K562 (cell line): ENCODE measurements at regions not wholly inside any gene's neighbourhood (a gene's known extent, or its start where the extent isn't known, plus 50 kb on each side); places are given as distances from the start of the nearest gene placed in this dataset.

ENCODE experiments used
- ATAC-seq: fragments of 200-7000 bp; cut with Tn5 transposase; 3 replicates; pipeline ENCODE4 v1.9.1; 2020; ENCODE audit warnings: moderate library complexity
- BruUV-seq: library from RNA; stranded (reverse); fragments of 400-500 nt; replicated peaks from 2 replicates; lab custom pipeline; 2021; lab: Mats Ljungman, UMichigan
- CTCF ChIA-PET: fragments of 300-600 bp; formaldehyde crosslinking; extraction: SDS; loops from one replicate; lab custom pipeline; 2021; ENCODE audit warnings: low intra/inter-chr PET ratio; lab: Yijun Ruan, JAX
- POLR2A ChIA-PET: fragments of 300-600, 350-650 bp; sonication (Branson Sonifier 250); formaldehyde crosslinking; extraction: SDS; loops from one replicate; lab custom pipeline; 2021; ENCODE audit warnings: antibody characterized with exemption, inconsistent platforms; lab: Yijun Ruan, JAX
- DNase-seq, 4 experiments: peaks; one replicate each; pipeline versions ENCODE4 v3.0.0 to v3.0.0-alpha.2; 2011 to 2018; ENCODE audit warnings: low spot score in 3 of 4, mixed read lengths in 3 of 4; ENCODE audit errors: extremely low read depth in 1 of 4
- FAIRE-seq: peaks from 2 replicates; lab custom pipeline; 2011; peaks lifted over from hg19 to GRCh38; lab: Jason Lieb, UNC
- H2AFZ ChIP-seq: 2 replicates; pipeline ENCODE4 v1.6.0; 2011; ENCODE audit warnings: low read depth, low read length, control low read depth, inconsistent platforms
- H3K27ac ChIP-seq: fragments of 200-600 bp; 3 replicates; pipeline ENCODE4 v1.8.0; 2011; ENCODE audit warnings: low read depth, mild to moderate bottlenecking, control low read depth, inconsistent platforms, low read length, moderate library complexity, mixed read lengths; ENCODE audit errors: extremely low read depth
- H3K27me3 ChIP-seq, 2 experiments: fragments of 300-600 bp in 1 of 2; 2 replicates in 1 of 2; 3 replicates in 1 of 2; pipeline versions ENCODE4 v1.6.0 to v1.8.0; 2011; ENCODE audit warnings: inconsistent platforms in 2 of 2, low read length in 2 of 2, mild to moderate bottlenecking in 1 of 2, mixed read lengths in 1 of 2, moderate library complexity in 1 of 2; ENCODE audit not compliant: control insufficient read depth in 2 of 2, insufficient read depth in 2 of 2
- H3K36me3 ChIP-seq: fragments of 300-600 bp; 3 replicates; pipeline ENCODE4 v1.8.0; 2011; ENCODE audit warnings: mild to moderate bottlenecking, low read length, inconsistent platforms; ENCODE audit not compliant: control insufficient read depth, insufficient read depth
- H3K4me1 ChIP-seq, 2 experiments: fragments of 200-600 bp in 1 of 2; replicated peaks in 1 of 2; 2 replicates in 1 of 2; 3 replicates in 1 of 2; pipeline versions ENCODE4 v1.5.1 to v1.8.0; 2011; ENCODE audit warnings: inconsistent platforms in 2 of 2, low read length in 2 of 2, mild to moderate bottlenecking in 1 of 2, mixed read lengths in 1 of 2, moderate library complexity in 1 of 2; ENCODE audit not compliant: control insufficient read depth in 2 of 2, insufficient read depth in 2 of 2
- H3K4me2 ChIP-seq: 2 replicates; pipeline ENCODE4 v1.6.1; 2011; ENCODE audit warnings: low read length, control low read depth, inconsistent platforms, mixed read lengths; ENCODE audit not compliant: insufficient read depth
- H3K4me3 ChIP-seq: fragments of 200-600 bp; sonication (generic), shearing (Covaris generic); 2 replicates; pipeline ENCODE4 v1.5.1; 2016; ENCODE audit warnings: control low read depth, inconsistent platforms
- H3K79me2 ChIP-seq: fragments of 200-600 bp; 3 replicates; pipeline ENCODE4 v1.8.0; 2011; ENCODE audit warnings: low read length, inconsistent platforms; ENCODE audit not compliant: control insufficient read depth, insufficient read depth
- H3K9ac ChIP-seq, 2 experiments: 2 replicates each; pipeline versions ENCODE4 v1.6.0 to v1.6.1; 2011; ENCODE audit warnings: low read depth in 2 of 2, low read length in 2 of 2, control low read depth in 1 of 2, inconsistent platforms in 1 of 2, mild to moderate bottlenecking in 1 of 2, mixed read lengths in 1 of 2; ENCODE audit not compliant: insufficient read depth in 1 of 2
- H3K9me1 ChIP-seq: one replicate; pipeline ENCODE4 v1.6.0; 2011; ENCODE audit warnings: inconsistent platforms, mild to moderate bottlenecking, low read length, moderate library complexity; ENCODE audit not compliant: control insufficient read depth, insufficient read depth
- H3K9me3 ChIP-seq: replicated peaks from 2 replicates; pipeline ENCODE4 v1.5.1; 2011; ENCODE audit warnings: low read depth, low read length, inconsistent platforms; ENCODE audit not compliant: control insufficient read depth, insufficient read depth
- H4K20me1 ChIP-seq: replicated peaks from 2 replicates; pipeline ENCODE4 v1.6.1; 2011; ENCODE audit warnings: low read length, inconsistent platforms, mixed read lengths; ENCODE audit not compliant: control insufficient read depth, insufficient read depth
- BHLHE40 ChIP-seq: IDR thresholded peaks from 2 replicates; pipeline ENCODE4 v1.6.1; 2011; ENCODE audit warnings: low read length, improper control_type of control experiment
- ZNF12 ChIP-seq: sonication (generic); formaldehyde crosslinking; IDR thresholded peaks from 2 replicates; pipeline ENCODE4 v1.4.0; 2020; ENCODE audit warnings: mild to moderate bottlenecking, missing genetic modification reagents
- WGBS: fragments of 100-300 bp; shearing (Covaris generic); methylation state at CpG from one replicate; pipeline ENCODE4 v1.1.6; 2016; ENCODE audit warnings: low coverage, mixed read lengths; ENCODE audit not compliant: insufficient coverage; ENCODE audit errors: missing lambda C conversion rate; 5-methylcytosine and 5-hydroxymethylcytosine counted together
- in situ Hi-C: fragments of 300-500 bp; cut with MboI; formaldehyde crosslinking; loops from 4 replicates; pipeline ENCODE4 v1.15.0; 2018; ENCODE audit warnings: inconsistent platforms, mixed read lengths
- intact Hi-C: fragments of 100-400 bp; cut with micrococcal nuclease; formaldehyde crosslinking; loops from 2 replicates; pipeline ENCODE4 v1.14.2; 2022
- TF ChIP-seq, protein P1 (sequence below): fragments of 450-650 bp; formaldehyde crosslinking; IDR thresholded peaks from 2 replicates; pipeline ENCODE4 v1.4.0; 2020; ENCODE audit warnings: mild to moderate bottlenecking

DNA sequence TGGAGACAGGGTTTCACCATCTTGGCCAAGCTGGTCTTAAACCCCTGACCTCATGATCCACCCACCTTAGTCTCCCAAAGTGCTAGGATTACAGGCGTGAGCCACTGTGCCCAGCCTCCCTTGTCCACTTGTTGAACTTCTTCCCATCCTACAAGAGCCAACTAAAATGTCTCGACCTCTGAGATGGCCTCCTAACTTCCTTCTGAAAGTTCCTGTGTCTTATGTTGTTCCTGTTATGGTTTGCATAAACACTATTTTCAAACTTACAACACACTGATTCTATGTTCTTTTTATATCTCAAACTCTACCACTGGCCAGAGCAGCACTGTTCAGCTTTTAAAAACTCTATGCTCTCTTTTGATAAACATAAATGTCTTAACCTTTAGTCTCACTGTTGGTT is 63.3 kb upstream of the UGP2 start:
- H3K9me1 ChIP-seq = no peaks in the 10 kb centered on the region
- H3K4me2 ChIP-seq = no peak overlapping the region
- no peak overlapping the region for H3K4me3 ChIP-seq
- H3K27me3 ChIP-seq = peaks cover 0 to 2% of the 10 kb centered on the region in 2 experiments; a peak in 1 of 5 replicates
- no peak for DNase-seq
- no peaks in the 10 kb centered on the region for H3K36me3 ChIP-seq
- H4K20me1 ChIP-seq = no peaks in the 10 kb centered on the region
- intact Hi-C loops (no loop called here), in situ Hi-C loops (no loop called here)
- no peak overlapping the region for H3K27ac ChIP-seq
- H3K9me3 ChIP-seq = no peaks in the 10 kb centered on the region
- ChIA-PET CTCF (no interaction called here), POLR2A (no interaction called here)
- no peak overlapping the region for H3K9ac ChIP-seq
- WGBS = 0% methylated on average over 2 of the region's 2 CpGs
- TF ChIP-seq, protein P1, sequence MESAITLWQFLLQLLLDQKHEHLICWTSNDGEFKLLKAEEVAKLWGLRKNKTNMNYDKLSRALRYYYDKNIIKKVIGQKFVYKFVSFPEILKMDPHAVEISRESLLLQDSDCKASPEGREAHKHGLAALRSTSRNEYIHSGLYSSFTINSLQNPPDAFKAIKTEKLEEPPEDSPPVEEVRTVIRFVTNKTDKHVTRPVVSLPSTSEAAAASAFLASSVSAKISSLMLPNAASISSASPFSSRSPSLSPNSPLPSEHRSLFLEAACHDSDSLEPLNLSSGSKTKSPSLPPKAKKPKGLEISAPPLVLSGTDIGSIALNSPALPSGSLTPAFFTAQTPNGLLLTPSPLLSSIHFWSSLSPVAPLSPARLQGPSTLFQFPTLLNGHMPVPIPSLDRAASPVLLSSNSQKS (CRISPR knock-in tag) = no peak
- no peaks in the 10 kb centered on the region for H3K4me1 ChIP-seq
- no peak overlapping the region for H2AFZ ChIP-seq
- ATAC-seq = no peak
- BruUV-seq = no TSS peak
- H3K79me2 ChIP-seq = no peaks in the 10 kb centered on the region
- FAIRE-seq = no peak

DNA sequence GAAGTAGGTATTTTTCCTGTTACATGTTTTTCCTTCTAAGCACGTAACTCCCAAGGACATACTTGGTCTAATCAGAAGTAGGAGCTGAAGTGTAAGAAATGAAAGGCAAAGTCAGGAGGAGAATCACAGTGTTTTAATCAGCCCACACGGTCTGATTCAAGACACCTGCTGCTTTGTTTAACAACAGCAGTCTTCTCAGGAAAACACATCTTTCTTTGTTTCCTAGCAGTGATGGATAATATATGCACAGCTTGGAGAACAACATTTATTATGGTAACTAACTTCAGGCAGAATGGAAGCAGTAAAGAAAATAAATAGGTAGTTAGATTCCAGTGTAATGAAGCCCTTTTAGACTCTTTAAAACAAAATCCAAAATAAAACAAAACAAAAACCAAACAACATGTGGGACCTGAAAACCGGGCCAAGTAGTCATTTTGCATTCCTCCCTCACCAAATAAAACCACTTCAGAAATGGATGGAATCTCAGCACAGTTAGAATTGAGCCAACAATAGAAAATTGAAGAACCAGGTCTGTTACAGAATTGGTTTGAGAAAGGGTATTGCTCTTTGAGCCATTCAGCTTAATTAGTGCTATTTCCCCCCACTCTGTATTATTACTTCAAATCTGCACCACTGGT is 61.1 kb upstream of the UGP2 start:
- no peaks in the 10 kb centered on the region for H3K9me1 ChIP-seq
- POLR2A ChIA-PET = interaction anchor here (0.7 kb wide), 1 partner anchor 1086 kb away, joined by 3 read pairs; no protein-coding TSS in a partner anchor
- CTCF ChIA-PET = no interaction called here
- ATAC-seq (no peak), FAIRE-seq (no peak), DNase-seq (no peak)
- no peak overlapping the region for H3K9ac ChIP-seq
- H4K20me1 ChIP-seq = no peaks in the 10 kb centered on the region
- H3K36me3 ChIP-seq = no peaks in the 10 kb centered on the region
- no peaks in the 10 kb centered on the region for H3K9me3 ChIP-seq
- intact Hi-C loops = no loop called here
- no peak overlapping the region for H3K27ac ChIP-seq
- BruUV-seq = no TSS peak
- in situ Hi-C loops = no loop called here
- WGBS = 0% methylated on average over 3 of the region's 3 CpGs
- no peaks in the 10 kb centered on the region for H3K4me1 ChIP-seq
- TF ChIP-seq BHLHE40 (no peak), ZNF12 (CRISPR knock-in tag) (no peak)
- H3K4me2 ChIP-seq = no peak overlapping the region
- H3K79me2 ChIP-seq = no peaks in the 10 kb centered on the region
- no peak overlapping the region for H2AFZ ChIP-seq
- H3K27me3 ChIP-seq = peaks cover 0 to 2% of the 10 kb centered on the region in 2 experiments; a peak in 1 of 5 replicates
- H3K4me3 ChIP-seq = no peak overlapping the region
